ENCODE measurements at regions not wholly inside any gene's neighbourhood (a gene's known extent, or its start where the extent isn't known, plus 50 kb on each side); places are given as distances from the start of the nearest gene placed in this dataset.

GRCh38 chr3:187972454-187972853, 181.5 kb upstream of the LPP start (continued):
- no peak for TF ChIP-seq MXI1 (IDR thresholded peaks at IDR 0.05; ENCODE audit: low read depth, low read length)
- TF ChIP-seq SMAD1 (IDR thresholded peaks at IDR 0.05; ENCODE audit: low read depth, partially characterized antibody) = no peak
- TF ChIP-seq PRDM15 (CRISPR knock-in tag; IDR thresholded peaks at IDR 0.05) = no peak
- TF ChIP-seq MEF2A (IDR thresholded peaks at IDR 0.05; ENCODE audit: insufficient read depth, low read depth, low read length) = no peak
- no peak for TF ChIP-seq MLLT1 (IDR thresholded peaks at IDR 0.05)
- no peak for TF ChIP-seq ZNF207 (IDR thresholded peaks at IDR 0.05; ENCODE audit: borderline replicate concordance)
- no peak for TF ChIP-seq ZNF274 (IDR thresholded peaks at IDR 0.05; ENCODE audit: insufficient read depth, insufficient read length)
